ENCODE measurements at regions not wholly inside any gene's neighbourhood (a gene's known extent, or its start where the extent isn't known, plus 50 kb on each side); places are given as distances from the start of the nearest gene placed in this dataset.
"Not testable (repeated sequence)": the region's sequence is repeated elsewhere in the genome, so short reads cannot be mapped to it uniquely, and the experiment has no call there.

GRCh38 chr11:67776852-67777520 is 102.6 kb upstream of the ALDH3B2 start:
- DNase-seq (ENCODE audit: low read depth, low spot score), result no peak

- DNase-seq (ENCODE audit: low read depth, low spot score), result not testable (repeated sequence)
Measured at GRCh38 chr11:67774175-67774574, 99.8 kb upstream of the ALDH3B2 start.

- DNase-seq (ENCODE audit: low read depth, low spot score), result not testable (repeated sequence)
Measured at GRCh38 chr11:67768001-67768730, 93.7 kb upstream of the ALDH3B2 start.

DNA sequence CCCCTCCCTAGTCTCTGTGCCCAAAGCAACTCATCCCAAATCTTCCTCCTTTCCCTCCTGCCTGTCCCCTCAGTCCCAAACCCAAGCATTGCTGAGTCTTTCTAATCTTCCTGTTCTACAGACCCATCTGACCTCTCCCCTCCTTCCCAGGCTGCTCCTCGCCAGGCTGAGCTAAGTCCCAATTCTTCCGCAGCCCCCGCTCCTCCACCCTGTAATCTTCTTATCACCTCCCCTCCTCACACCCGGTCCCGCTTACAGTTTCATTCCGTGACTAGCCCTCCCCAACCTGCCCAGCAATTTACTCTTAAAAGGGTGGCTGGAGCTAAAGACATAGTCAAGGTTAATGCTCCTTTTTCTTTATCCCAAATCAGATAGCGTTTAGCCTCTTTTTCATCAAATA is 86.8 kb upstream of the ALDH3B2 start:
- DNase-seq (ENCODE audit: low read depth, low spot score), result not testable (repeated sequence)

- not testable (repeated sequence) for DNase-seq (ENCODE audit: low read depth, low spot score)
Measured at GRCh38 chr11:67759321-67759720, 84.9 kb upstream of the ALDH3B2 start.

DNA sequence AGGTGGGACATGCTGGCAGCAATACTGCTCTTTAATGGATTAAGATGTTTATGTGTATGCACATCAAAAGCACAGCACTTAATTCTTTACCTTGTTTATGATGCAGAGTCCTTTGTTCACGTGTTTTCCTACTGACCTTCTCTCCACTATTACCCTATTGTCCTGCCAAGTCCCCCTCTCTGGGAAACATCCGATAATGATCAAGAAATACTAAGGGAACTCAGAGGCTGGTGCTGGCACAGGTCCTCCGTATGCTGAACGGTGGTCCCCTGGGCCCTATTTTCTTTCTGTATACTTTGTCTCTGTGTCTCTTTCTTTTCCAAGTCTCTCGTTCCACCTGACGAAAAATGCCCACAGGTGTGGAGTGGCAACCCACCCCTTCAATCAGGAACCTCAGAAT is 84.0 kb upstream of the ALDH3B2 start:
- not testable (repeated sequence) for DNase-seq (ENCODE audit: low read depth, low spot score)

GRCh38 chr11:67758009-67758408 is 83.6 kb upstream of the ALDH3B2 start:
- DNase-seq (ENCODE audit: low read depth, low spot score), result not testable (repeated sequence)

DNA sequence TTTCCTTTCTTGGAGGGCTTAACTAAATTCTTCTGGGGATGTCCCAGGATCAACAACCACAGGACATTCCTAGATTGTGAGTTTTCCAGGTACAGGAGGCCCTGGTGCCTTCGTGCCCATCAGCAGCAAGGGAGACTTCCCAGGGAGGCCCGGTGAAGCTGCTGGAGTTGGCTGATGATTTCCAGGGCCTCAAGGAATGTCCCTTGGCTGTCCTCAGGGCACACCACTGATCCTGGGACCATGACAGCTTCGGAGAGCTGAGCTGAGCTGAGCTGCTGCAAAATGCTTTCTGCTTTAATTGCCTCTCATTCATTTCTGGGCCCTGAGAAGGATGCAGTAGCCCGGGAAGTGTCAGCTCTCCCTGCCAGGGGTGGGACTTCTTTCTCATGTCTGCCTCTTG is 79.4 kb upstream of the ALDH3B2 start:
- DNase-seq (ENCODE audit: low read depth, low spot score), result not testable (repeated sequence)

GRCh38 chr11:67745181-67745726 is 70.8 kb upstream of the ALDH3B2 start:
- no peak for DNase-seq (ENCODE audit: low read depth, low spot score)

DNA sequence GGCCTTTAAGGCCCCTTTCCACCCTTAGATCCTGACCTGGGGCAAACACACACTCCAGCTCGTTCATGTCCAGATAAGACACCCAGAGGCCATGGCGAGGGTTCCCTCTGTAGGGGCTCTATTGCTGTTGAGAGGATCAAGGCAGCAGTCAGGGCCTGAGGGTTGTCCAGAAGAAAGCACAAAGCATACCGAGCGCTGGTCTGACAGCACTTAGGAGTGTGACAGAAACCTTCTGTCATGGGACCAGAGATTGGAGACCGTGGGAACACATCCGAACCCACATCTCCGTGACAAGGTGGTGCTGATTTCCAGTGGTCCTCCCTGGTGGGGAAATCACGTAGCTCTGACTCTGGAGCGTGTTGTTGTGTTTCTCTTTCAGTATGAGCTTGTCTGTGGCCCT is 69.8 kb upstream of the ALDH3B2 start:
- not testable (repeated sequence) for DNase-seq (ENCODE audit: low read depth, low spot score)

DNA sequence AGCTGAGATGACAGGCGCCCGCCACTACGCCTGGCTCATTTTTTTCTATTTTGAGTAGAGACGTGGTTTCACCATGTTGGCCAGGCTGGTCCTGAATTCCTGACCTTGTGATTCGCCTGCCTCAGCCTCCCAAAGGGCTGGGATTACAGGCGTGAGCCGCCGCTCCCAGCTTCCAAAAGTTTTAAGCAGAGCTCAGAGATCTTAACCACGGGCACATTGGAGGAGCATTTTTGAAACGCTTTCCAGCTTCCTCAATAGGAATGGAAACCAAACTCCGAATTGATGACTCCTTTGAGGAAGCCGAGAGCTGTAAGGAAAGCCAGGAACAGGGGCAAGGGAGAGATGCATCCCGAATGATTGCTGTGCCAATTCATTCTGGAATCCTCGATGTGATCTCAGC is 63.8 kb upstream of the ALDH3B2 start:
- not testable (repeated sequence) for DNase-seq (ENCODE audit: low read depth, low spot score)

DNA sequence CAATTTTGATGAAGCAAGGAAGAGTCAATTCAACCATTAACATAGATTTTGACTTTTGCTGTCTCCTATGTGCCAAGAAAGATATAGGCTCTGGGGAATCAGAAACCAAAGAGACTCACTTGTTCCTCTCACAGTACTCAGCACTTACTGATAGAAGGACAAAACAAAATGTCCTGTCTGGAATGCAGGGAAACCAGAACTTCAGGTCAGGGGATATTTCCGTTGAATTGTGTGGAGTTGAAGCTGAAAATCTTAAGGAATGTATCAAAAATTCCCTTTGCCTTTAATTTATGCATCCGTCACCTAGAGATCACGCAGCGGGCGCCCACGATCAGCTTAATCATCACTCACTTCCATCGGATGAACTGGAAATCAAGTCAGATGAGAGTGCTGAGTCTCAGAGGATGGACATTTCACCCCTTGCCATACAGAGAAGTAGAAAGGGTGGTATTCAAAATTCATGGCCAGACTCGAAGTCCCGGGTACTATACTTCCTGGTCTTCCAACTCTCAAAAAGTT is 63.2 kb upstream of the ALDH3B2 start:
- DNase-seq (ENCODE audit: low read depth, low spot score), result not testable (repeated sequence)

- no peak for DNase-seq (ENCODE audit: low read depth, low spot score)
Measured at GRCh38 chr11:67732045-67732787, 57.8 kb upstream of the ALDH3B2 start.

- no peak for DNase-seq (ENCODE audit: low read depth, low spot score)
Measured at GRCh38 chr11:67731583-67731982, 57.2 kb upstream of the ALDH3B2 start.

DNA sequence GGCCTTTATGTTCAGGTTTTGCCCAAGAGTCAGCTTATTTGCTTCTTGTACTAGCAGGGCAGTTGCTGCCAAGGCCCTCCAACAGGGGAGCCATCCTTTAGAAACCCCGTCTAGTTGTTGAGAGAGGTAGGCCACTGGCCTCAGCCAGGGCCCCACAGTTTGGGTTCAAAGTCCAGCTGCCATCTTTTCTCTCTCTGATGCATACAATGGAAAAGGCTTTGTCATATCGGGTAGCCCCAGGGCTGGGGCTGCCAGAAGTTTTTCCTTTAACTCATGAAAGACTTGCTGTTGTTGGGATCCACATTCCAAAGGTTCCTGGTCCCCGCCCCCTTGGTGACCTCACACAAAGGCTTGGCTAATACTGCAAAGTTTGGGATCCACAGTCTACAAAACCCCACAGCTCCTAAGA is 53.7 kb upstream of the ALDH3B2 start:
- DNase-seq (ENCODE audit: low read depth, low spot score), result not testable (repeated sequence)

GRCh38 chr11:67727066-67728040 is 52.9 kb upstream of the ALDH3B2 start:
- DNase-seq (ENCODE audit: low read depth, low spot score), result not testable (repeated sequence)

Data from pulmonary artery endothelial cell (primary cell).